Breast epithelium (tissue), 3 donors: ENCODE measurements at regions not wholly inside any gene's neighbourhood (a gene's known extent, or its start where the extent isn't known, plus 50 kb on each side); places are given as distances from the start of the nearest gene placed in this dataset.

Source experiments
- POLR2AphosphoS5 ChIP-seq, 3 donors: sonication (generic); formaldehyde crosslinking; IDR thresholded peaks; one replicate each; pipeline ENCODE4 v1.6.1; 2017; ENCODE audit warnings: antibody characterized with exemption in 3 of 3
- TF ChIP-seq, protein P1 (sequence below), 3 donors: fragments of 450-650 bp; IDR thresholded peaks; one replicate each; pipeline ENCODE4 v1.5.1; 2016 to 2017; ENCODE audit warnings: antibody characterized with exemption in 3 of 3, mild to moderate bottlenecking in 3 of 3, moderate library complexity in 3 of 3

DNA sequence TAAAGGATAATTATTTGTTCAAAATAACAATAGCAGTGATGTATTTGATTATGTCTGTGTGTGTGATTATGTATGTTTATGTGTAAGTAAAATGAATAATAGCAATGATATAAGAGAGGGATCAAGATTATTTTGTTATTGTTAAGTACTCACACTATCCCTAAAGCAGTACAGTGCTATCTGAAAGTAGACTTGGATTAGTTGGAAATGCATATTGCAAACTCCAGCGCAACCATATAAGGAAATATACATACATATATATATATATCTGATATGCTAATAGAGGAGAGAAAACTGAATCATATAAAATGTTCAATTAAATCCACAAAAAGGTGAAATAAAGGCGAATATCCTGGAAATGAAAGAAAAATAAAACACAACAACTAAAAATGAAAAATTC is 268.4 kb downstream of the HINT1 start:
- TF ChIP-seq, protein P1, sequence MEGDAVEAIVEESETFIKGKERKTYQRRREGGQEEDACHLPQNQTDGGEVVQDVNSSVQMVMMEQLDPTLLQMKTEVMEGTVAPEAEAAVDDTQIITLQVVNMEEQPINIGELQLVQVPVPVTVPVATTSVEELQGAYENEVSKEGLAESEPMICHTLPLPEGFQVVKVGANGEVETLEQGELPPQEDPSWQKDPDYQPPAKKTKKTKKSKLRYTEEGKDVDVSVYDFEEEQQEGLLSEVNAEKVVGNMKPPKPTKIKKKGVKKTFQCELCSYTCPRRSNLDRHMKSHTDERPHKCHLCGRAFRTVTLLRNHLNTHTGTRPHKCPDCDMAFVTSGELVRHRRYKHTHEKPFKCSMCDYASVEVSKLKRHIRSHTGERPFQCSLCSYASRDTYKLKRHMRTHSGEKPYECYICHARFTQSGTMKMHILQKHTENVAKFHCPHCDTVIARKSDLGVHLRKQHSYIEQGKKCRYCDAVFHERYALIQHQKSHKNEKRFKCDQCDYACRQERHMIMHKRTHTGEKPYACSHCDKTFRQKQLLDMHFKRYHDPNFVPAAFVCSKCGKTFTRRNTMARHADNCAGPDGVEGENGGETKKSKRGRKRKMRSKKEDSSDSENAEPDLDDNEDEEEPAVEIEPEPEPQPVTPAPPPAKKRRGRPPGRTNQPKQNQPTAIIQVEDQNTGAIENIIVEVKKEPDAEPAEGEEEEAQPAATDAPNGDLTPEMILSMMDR (IDR thresholded peaks at IDR 0.05): no peak
- TF ChIP-seq POLR2AphosphoS5 (IDR thresholded peaks at IDR 0.05): no peak
